ES-I3 (cell line): ENCODE measurements at regions not wholly inside any gene's neighbourhood (a gene's known extent, or its start where the extent isn't known, plus 50 kb on each side); places are given as distances from the start of the nearest gene placed in this dataset.

Experiments
- H3K36me3 ChIP-seq: 2 replicates; pipeline ENCODE4 v1.6.1; 2013; ENCODE audit warnings: mild to moderate bottlenecking, low read length, control low read depth, moderate library complexity; ENCODE audit not compliant: insufficient read depth
- H3K4me1 ChIP-seq: 2 replicates; pipeline ENCODE4 v1.6.1; 2013; ENCODE audit warnings: mild to moderate bottlenecking, control low read depth, low read length; ENCODE audit not compliant: insufficient read depth
- H3K9ac ChIP-seq: 2 replicates; pipeline ENCODE4 v1.6.1; 2013; ENCODE audit warnings: low read depth, mild to moderate bottlenecking, low read length, moderate library complexity
- H3K9me3 ChIP-seq: 2 replicates; pipeline ENCODE4 v1.6.1; 2013; ENCODE audit warnings: mild to moderate bottlenecking, low read length, moderate library complexity; ENCODE audit not compliant: control insufficient read depth, insufficient read depth

- H3K36me3 ChIP-seq = no peaks in the 10 kb centered on the region
- H3K4me1 ChIP-seq = no peaks in the 10 kb centered on the region
- H3K9ac ChIP-seq = no peak overlapping the region
- H3K9me3 ChIP-seq = no peaks in the 10 kb centered on the region
These were observed 191.3 kb downstream of the EPM2A start for GRCh38 chr6:145544041-145544440.

- no peaks in the 10 kb centered on the region for H3K36me3 ChIP-seq
- H3K9me3 ChIP-seq = no peaks in the 10 kb centered on the region
- H3K9ac ChIP-seq = no peak overlapping the region
- no peaks in the 10 kb centered on the region for H3K4me1 ChIP-seq
These were observed 190.8 kb downstream of the EPM2A start for GRCh38 chr6:145544514-145544913.

- H3K36me3 ChIP-seq = no peaks in the 10 kb centered on the region
- no peaks in the 10 kb centered on the region for H3K9me3 ChIP-seq
- H3K4me1 ChIP-seq = no peaks in the 10 kb centered on the region
- no peak overlapping the region for H3K9ac ChIP-seq
These were observed 189.1 kb downstream of the EPM2A start for GRCh38 chr6:145546265-145546664.

GRCh38 chr6:145547594-145548335 is 187.6 kb downstream of the EPM2A start:
- Histone ChIP-seq H3K36me3 (no peaks in the 10 kb centered on the region), H3K9ac (no peak overlapping the region), H3K4me1 (no peaks in the 10 kb centered on the region), H3K9me3 (no peaks in the 10 kb centered on the region)

- Histone ChIP-seq H3K36me3 (no peaks in the 10 kb centered on the region), H3K4me1 (no peaks in the 10 kb centered on the region), H3K9me3 (no peaks in the 10 kb centered on the region), H3K9ac (no peak overlapping the region)
These were observed 186.2 kb downstream of the EPM2A start for GRCh38 chr6:145548933-145549648.

GRCh38 chr6:145551164-145551563 is 184.2 kb downstream of the EPM2A start:
- no peaks in the 10 kb centered on the region for H3K9me3 ChIP-seq
- H3K36me3 ChIP-seq = no peaks in the 10 kb centered on the region
- H3K9ac ChIP-seq = no peak overlapping the region
- H3K4me1 ChIP-seq = no peaks in the 10 kb centered on the region

GRCh38 chr6:145555084-145555483 is 180.2 kb downstream of the EPM2A start:
- Histone ChIP-seq H3K9ac (no peak overlapping the region), H3K9me3 (no peaks in the 10 kb centered on the region), H3K36me3 (no peaks in the 10 kb centered on the region), H3K4me1 (no peaks in the 10 kb centered on the region)

GRCh38 chr6:145557474-145557873 is 177.8 kb downstream of the EPM2A start:
- no peaks in the 10 kb centered on the region for H3K4me1 ChIP-seq
- no peaks in the 10 kb centered on the region for H3K36me3 ChIP-seq
- no peaks in the 10 kb centered on the region for H3K9me3 ChIP-seq
- no peak overlapping the region for H3K9ac ChIP-seq

- Histone ChIP-seq H3K9ac (no peak overlapping the region), H3K36me3 (no peaks in the 10 kb centered on the region), H3K4me1 (no peaks in the 10 kb centered on the region), H3K9me3 (no peaks in the 10 kb centered on the region)
These were observed 175.5 kb downstream of the EPM2A start for GRCh38 chr6:145559836-145560235.

- Histone ChIP-seq H3K9ac (no peak overlapping the region), H3K9me3 (no peaks in the 10 kb centered on the region), H3K36me3 (no peaks in the 10 kb centered on the region), H3K4me1 (no peaks in the 10 kb centered on the region)
These were observed 173.9 kb downstream of the EPM2A start for GRCh38 chr6:145561095-145562072.

GRCh38 chr6:145562771-145563615 is 172.3 kb downstream of the EPM2A start:
- H3K36me3 ChIP-seq = no peaks in the 10 kb centered on the region
- H3K9me3 ChIP-seq = no peaks in the 10 kb centered on the region
- H3K4me1 ChIP-seq = no peaks in the 10 kb centered on the region
- no peak overlapping the region for H3K9ac ChIP-seq

- no peak overlapping the region for H3K9ac ChIP-seq
- H3K36me3 ChIP-seq = no peaks in the 10 kb centered on the region
- H3K4me1 ChIP-seq = no peaks in the 10 kb centered on the region
- no peaks in the 10 kb centered on the region for H3K9me3 ChIP-seq
These were observed 170.8 kb downstream of the EPM2A start for GRCh38 chr6:145564553-145564952.

GRCh38 chr6:145567684-145568252 is 167.6 kb downstream of the EPM2A start:
- Histone ChIP-seq H3K9me3 (no peaks in the 10 kb centered on the region), H3K4me1 (no peaks in the 10 kb centered on the region), H3K36me3 (no peaks in the 10 kb centered on the region), H3K9ac (no peak overlapping the region)
